GM21526 (cell line): ENCODE measurements at regions not wholly inside any gene's neighbourhood (a gene's known extent, or its start where the extent isn't known, plus 50 kb on each side); places are given as distances from the start of the nearest gene placed in this dataset.

ENCODE experiments used
- ATAC-seq: cut with Tn5 transposase; IDR thresholded peaks from one replicate; pipeline ENCODE4 v1.9.1; 2021; ENCODE audit warnings: moderate library complexity; ENCODE audit not compliant: unreplicated experiment, low FRiP score

DNA sequence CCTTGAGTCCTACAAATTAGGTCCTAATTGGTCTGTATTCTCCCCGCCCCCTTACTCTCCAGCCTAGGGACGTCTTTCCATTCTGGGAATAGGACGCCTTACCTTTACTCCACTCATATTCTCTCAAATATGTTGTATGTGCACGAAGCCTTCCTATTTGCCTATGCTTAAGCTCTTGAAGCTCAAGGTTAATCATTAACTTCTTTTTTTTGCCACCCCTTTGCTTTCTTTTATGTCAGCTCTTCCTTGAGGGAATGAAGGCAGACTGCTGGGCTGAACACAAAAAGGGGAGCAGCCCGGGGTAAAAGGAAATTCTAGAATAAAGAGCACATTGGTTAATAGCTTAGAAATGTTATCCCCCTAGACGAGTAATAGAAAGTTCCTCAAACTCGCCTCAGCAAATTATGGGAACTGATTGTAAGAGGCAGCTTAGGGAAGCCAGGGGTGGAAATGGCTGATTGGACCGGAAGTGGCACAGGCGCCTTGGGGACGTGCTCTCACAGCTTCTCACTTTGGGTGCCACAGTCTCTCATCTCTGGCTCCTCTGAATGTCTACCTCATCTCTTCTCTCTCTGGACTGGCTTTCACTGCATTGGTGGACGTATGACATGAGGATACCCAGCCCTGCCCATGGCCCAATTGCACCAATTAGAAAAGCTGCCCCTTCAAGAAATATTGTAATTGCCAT, 122.3 kb upstream of the IL12B start:
- ATAC-seq = no peak

DNA sequence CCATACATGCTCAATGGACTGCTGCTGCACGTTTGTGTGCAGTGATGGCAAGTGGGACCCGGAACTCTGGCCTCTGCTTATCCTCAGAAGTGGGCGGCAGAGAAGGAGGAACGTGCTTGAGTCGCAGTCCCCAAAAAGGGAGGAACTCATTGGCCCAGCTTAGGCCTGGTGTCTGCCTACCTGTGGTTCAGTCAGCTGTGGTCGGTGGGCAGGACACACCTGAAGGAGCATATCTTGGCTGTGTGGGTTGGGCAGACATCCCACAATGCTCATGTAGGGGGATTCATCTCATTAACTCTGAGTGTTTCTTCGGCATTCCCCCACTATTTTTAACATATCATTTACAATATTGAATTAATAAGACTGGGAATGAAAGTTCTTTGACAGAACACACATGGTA, 122.9 kb upstream of the IL12B start:
- no peak for ATAC-seq

DNA sequence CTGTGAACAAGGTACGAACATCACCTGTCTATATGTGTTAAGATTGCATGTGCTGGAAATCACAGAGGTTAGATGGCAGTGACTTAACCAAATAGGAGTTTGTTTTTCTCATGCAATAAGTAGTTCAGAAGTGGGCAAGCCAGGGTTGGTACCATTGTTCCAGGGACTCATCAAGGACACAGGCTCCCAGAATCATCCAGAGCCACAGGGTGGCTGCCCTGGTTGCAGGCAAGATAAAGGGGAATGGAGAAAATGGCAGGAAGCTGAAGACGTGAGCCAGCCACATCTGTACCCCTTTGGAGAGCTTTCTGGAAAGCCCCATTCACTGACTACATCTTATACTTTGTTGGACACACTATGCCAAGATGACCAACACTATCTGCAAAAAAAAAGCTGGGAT, 126.0 kb upstream of the IL12B start:
- ATAC-seq = no peak

DNA sequence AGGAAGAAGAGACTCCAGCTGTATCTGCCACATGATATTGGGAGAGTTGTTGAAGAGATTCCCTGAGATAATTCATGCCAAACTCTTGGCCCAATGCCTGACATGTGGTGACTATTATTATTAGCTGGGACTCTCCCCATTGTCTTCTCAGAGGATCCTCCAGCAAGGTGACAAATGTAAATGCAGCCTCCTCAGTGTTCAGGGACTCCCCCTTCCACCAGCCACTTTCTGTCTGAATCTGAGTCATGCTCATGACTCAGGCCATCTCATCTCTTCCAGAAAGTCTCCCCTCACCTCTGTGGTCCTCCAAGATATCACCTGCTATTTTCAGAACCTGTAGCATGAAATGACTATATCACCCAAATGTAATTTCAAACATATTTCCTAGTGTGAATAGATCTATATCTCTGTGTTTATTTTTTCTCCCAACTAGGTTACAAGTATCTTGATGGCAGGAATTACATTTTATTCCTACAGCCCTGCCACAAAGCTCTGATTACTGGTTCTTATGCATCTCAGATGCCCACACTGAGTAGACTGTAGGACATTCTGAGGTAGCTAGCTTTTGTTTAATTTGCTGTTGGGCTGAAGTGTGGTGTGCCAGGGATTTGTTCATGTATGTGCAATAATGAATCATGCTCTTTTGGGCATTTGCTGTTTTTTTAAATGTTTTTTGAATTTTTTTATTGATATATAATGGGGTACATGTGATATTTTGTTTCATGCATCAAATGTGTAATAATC, 126.6 kb upstream of the IL12B start:
- ATAC-seq = peak; percentile 85

DNA sequence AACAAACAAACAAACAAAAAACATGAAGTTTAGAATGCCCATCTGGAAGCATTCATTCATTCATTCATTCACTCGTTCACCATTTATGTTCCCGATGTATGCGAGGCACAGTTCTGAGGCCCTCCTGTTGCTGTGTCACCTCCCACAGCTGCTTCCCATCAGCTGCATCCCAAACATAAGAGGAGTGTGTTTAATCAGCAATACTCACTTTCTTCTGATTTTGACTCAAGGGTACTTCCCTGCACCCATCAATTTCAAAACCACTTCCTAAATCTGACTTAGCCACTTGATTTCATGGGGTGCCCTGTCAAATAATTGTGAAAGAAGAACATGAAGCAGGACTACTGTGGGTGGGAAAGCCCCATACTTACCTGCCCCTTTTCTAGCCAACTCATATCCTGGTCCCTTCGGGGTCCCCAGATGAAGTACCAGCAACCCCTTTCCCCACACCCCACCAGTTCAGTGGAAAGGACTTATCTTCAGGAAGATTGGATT, 128.0 kb upstream of the IL12B start:
- ATAC-seq = peak; percentile 43

DNA sequence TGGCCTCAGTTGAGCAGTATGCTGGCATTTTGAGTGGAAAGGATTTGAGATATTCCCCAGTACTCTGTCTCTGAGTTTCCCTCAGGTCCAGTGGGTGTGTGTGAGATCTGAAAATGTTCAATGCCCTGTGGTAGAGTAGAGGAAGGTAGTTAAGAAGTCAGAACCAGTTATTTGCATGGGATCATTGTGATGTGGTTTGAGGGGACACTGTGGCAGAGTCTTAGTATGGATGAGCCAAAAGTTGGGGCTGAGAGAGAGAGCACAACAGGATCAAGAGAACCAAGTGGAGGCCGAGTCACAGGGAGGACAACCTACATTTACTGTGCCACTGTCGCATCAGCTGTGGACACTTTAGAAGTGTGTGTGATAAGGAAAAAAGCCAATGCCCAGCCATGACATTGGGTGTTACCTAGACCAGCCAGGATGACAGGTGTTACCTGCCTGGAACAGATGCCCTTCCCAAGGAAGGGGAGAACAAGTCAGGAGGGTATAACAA, 128.9 kb upstream of the IL12B start:
- no peak for ATAC-seq

DNA sequence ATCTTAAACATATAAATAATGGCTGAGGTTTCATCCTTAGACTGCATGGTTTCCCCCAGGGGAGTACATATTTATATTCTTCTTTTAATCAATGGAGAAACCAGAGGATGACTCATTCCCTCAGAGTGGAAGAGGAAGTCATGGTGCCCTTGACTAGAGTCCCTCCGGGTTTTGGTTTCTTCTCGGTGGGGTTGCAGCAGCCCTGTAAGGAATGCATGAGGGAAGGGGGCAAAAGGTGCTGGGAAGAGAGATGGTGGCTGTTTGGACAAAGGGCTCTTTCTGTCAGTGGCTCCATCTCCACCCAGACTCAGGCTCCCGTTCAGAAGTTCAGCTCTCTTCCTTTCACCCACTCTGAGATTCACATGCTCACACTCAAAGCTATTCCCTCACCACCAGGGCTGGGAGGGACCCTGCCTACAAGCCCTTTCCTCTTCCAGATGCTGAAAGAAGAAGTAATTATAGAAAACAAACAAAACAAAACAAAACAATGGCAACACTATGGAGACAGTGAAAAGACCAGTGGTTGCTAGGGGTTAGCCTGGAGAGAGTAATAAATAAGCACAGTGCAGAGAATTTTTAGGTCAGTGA, 129.8 kb upstream of the IL12B start:
- ATAC-seq = no peak

DNA sequence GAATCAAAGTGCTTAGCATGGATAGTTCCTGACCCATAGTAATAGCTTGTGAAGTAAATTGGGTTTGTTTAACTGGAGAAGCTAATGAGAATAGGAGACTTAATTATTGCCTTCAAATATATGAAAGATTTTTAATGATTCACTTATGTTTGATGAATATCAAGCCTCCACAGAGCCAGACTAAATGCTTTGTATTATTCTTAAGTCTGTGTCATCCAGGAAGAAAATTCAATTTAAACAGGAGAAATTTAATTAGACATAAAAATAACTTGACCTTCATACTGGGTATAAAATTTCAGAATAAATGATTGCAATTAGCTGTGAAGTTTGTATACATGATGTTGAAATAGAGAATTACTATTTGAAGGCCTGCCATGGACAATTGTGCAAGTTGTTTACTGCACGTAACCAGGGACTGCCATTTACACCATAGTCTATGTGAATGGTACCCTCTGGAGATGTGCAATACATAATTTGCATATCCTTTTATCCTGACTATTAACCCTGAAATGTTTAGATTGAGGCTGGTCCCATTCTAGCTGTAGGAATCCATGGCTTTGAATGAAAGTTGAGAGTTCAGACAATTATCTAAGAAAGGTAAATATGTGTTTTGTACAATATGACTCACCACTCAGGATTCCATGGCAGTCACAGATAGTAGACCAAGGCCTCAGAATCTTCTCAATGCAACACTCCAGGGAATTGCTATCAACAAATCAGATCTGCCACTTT, 133.5 kb upstream of the IL12B start:
- no peak for ATAC-seq

DNA sequence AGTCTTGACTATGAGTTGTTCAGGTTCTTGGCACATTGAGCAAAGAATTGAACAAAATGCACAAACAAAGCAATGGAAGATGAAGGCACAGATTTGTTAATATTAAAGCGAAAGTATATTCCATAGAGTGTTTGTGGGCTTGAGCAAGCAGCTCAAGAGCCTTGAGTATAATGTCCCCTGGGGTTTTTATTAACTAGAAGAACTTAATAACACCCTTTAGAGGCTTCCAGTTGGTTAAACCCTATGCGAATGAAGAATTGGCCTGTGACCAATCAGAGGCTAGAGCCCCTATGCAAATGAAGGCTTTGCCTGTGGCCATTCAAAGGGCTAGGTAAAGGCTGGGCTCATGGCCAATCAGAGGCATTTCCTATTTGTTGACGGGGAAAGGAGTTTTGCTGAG, 135.3 kb upstream of the IL12B start:
- no peak for ATAC-seq

DNA sequence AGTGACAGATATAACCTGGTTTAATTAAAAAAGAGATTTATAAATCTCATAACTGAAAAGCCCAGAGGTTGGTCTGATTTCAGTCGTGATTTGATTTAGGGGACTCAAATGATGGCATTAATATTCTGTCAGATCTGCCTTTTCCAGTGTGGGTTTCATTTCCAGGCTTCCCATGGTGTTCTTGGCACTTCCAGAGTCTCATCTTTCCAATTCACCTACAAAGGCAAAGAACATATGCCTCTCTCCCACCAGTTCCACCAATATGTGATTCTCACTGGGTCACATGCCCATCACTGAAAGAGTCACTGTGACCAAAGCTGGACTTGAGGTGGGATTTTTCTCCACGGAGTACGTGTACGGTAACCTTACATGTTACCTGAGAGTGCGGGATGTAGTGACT, 137.4 kb upstream of the IL12B start:
- ATAC-seq = no peak

DNA sequence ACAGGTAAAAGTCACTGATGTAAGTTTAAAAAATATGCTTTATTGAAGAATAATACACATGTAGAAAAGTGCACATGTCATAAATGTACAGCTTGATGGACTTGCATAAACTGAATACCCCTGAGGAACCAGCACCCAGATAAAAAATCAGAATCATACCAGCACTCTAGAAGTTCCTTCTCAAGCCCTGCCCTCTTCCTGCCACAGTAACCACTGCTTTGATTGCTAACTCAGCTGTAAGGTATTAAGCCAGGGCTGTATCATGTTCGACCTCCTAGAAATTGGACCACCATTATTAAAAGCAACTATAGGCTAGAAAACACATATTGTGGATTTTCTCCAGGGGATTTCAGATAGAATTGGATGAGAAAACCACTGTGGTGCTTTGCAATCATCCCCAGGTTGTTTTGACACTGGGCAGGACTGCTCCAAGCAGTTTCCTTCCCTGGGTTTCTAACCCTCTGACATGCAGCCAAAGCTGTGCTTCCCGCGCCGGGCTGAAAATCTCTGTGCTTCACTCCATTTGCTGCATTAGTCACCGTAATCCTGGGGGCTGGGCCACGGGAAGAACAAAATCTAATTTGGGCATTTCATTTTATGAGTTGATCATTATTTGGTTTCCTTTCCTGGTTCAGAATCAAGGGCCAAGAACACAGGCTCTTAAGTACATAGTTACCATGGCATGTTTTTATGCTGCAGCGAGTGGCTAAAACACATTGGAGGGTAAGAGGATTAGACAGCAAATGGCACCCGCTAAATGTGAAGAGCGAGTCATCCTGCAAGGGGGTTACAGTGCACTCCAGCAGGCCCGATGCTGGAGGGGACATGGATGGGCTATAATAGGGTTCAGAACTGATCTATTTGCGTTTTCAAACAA, 139.4 kb upstream of the IL12B start:
- no peak for ATAC-seq

DNA sequence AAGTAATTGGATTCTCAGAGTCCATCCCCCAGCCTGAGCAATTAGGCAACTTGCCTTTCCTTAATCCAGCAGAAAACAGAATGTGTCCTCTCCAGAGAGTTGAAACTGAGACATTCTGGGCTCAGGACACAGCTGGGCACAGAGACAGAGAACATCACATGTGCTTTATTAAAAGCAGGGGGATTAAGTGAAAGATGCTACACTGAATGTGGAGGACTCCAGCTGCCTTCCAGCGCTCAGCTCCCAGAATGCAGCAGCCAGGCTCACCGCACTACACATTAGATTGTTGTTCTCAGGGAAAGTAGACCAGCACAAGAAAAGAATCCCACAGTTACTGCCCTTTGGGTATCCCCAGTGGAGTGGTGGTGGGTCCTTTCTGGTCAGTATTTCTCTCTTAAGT, 141.6 kb upstream of the IL12B start:
- ATAC-seq = no peak

DNA sequence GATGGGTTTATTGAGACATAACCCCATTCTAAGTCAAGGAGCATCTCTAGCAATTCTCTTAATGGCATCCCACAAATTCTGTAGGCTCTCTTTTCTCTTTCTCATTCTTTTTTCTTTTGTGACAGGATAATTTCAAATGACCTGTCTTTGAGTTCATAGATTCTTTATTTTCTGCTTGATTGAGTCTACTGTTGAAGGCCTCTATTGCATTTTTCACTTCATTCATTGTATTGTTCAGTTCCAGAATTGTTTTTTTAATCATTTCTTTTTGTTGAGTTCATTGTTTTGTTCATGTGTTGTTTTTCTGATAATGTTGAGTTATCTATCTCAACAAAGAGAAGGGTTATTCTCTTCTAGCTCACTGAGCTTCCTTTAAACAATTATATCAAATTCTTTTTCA, 144.7 kb upstream of the IL12B start:
- no peak for ATAC-seq

DNA sequence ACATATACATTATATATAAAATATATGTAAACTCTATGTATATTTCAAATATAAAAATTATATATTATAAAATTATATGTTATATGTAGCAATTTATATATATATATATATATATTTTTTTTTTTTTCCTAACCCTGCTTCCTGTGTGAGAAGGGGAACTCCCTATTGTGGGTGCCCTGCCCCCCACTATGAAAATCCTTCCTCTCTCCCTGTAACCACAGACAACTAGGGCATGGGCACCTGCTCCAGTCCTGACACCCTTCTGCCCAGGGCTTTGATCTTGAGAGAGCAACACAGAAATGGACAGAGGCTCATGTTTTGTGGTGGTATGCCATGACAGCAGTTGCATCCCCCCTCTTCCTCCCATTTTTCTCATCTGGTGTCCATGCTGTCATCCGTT, 148.7 kb upstream of the IL12B start:
- ATAC-seq = no peak

DNA sequence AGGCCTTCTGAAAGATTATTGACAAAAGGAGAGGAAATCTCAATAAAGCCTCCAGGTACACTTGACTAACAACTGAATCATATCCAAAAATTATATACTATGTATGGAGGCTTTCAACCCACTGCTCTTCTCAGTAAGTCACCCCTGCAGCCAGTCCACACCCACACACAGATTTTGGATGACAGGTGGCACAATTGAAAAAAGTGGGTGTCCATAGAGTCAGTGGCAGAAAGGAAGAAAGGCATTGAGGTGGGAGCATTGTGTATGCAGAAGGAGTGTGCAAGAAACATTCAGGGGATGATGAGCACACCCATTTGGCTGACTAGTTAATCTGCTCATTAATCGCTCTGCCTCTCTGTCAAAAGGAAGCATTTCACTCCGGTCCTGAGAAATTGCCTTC, 150.6 kb upstream of the IL12B start:
- no peak for ATAC-seq

DNA sequence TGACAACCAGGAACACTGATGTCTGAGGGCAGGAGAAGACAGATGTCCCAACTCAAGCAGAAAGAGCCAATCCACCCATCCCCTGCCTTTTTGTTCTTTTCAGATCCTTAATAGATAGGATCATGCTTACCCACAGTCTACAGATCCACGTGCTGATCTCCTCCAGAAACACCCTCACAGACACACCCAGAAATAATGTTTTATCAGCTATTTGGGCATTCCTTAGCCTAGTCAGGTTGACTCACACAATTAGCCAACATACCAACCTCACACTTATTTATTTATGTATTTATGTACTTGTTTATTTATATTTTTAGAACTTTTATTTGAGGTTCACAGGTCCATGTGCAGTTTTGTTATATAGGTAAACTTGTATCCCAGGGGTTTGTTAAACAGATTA, 151.5 kb upstream of the IL12B start:
- ATAC-seq = no peak

DNA sequence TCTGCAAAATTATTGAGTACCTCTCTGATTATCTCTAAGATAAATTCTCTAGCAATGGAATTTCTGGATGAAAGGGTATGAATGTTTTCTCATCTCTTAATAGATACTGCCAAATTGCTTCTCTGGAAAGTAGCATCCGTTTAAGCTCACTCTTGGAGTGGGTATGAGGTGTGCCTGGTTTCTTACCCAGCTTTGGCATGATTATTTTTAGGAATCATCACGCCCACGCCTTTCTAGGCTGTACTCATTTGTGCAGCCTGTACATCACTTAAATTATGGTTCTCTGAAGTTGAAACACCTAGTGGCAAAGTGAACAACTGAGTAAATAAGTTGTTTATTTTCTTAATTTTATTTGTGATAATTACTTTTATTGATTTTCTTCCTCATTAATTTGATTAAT, 156.5 kb upstream of the IL12B start:
- ATAC-seq = no peak

DNA sequence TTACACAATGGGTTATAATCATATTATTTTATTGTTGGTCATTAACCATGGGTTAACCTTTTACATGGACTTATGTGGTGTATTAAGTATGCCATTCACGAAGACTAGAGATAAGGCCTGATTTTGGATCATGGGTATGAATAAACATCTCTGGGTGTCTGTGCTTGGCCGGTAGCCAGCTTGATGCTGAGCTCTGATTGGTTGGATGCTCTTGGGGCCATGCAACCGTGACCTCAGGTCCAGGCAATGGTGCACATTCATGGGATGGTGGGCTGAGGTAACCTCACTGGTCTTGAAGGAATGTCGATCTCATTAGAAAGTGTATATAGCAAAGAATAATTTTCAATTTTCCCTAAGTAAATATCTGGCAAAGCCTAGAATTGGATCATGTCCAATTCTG, 158.2 kb upstream of the IL12B start:
- no peak for ATAC-seq

DNA sequence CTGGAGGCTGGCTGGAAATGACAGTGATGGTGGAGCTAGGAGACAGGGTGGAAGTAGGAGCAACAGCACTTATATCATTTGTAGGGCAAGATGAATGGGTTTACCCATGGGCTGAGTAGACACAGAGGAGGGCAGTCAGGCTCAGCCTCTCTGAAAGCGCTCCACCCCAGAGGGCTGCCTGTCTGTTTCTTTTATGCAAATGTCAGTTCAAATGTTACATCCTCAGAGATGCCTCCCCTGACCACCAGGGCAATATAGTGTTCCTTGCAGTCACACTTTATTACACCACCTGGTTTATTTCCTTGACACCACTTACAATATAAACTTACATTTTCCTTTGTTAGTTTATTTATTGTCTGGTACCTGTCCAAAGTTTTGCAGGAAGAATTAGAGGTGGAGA, 159.5 kb upstream of the IL12B start:
- ATAC-seq = peak; percentile 65

DNA sequence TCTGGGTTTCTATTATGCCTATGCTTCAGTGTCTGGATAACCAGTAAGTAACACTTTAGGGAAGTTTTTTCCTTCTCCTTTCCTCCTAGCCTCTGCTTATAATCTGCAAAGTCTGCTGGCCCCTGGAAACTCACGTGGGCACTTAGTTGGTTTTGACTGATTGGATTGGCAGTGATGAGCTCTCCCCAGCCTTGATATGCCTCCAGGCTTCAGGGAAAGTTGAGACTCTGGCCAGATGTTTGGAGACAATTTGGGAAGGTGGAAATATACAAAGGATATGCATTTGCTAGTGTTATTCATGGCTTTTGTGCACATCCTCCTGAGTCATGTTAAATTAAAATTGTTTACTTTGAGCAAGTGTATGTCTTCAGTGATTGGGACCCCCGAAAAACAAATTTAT, 160.2 kb upstream of the IL12B start:
- no peak for ATAC-seq
